Testis (tissue), 2 donors: ENCODE measurements at regions not wholly inside any gene's neighbourhood (a gene's known extent, or its start where the extent isn't known, plus 50 kb on each side); places are given as distances from the start of the nearest gene placed in this dataset.

Source experiments
- CTCF ChIP-seq, 3 experiments: fragments of 450-650 bp in 2 of 3; fragments of 200-600 bp in 1 of 3; sonication (generic) in 1 of 3; IDR thresholded peaks; one replicate each; pipeline ENCODE4 v1.5.1; 2016 to 2019; ENCODE audit warnings: antibody characterized with exemption in 3 of 3, mild to moderate bottlenecking in 2 of 3, moderate library complexity in 1 of 3
- POLR2A ChIP-seq: fragments of 450-650 bp; IDR thresholded peaks from one replicate; pipeline ENCODE4 v1.6.1; 2017; ENCODE audit warnings: antibody characterized with exemption, mild to moderate bottlenecking, moderate library complexity

DNA sequence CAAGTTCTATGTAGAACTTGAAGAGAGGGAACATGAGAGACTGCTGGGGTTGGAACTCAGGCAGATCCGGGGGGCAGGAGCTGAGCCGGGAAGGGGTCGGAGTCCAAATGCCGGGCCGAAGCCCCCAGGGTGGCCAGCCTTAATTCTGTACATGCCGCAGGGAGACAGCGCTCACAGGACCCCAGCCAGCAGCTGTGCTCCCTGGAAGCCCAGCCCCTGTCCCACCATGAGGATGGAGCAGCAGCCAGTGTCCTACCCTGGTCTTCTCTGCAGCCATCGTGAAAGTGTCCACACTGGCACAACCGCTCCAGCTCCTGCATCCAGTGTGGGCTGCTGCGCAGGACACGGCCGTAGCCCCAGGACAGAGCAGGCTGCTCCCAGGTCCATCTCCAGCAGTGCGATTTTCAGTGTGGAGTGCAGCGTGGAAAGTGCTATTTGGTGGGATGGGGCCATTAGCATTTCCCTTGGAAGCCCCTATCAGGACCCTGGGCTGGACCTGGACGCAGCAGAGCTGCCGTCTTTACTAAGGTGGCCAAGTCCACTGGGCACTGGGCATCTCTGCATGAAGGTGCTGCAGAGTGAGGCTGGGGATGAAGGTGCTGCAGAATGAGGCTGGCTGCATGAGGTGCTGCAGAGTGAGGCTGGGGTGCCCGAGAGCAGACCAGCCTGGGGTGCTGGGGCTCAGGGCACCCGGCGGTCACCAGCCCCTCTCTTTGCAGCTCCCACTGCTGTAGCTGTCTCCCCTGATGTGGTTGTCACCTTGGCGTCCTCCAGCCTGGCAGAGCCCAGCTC lies 737.4 kb downstream of the BRD1 start:
- TF ChIP-seq CTCF (IDR thresholded peaks at IDR 0.05) = no peak
- no peak for TF ChIP-seq POLR2A
